ENCODE measurements at regions not wholly inside any gene's neighbourhood (a gene's known extent, or its start where the extent isn't known, plus 50 kb on each side); places are given as distances from the start of the nearest gene placed in this dataset.
"Not testable (repeated sequence)": the region's sequence is repeated elsewhere in the genome, so short reads cannot be mapped to it uniquely, and the experiment has no call there.

GRCh38 chr1:181170194-181170593, 81.7 kb downstream of the IER5 start:
- no peak for DNase-seq (ENCODE audit: low read depth)

- DNase-seq (ENCODE audit: low read depth), result no peak
These were observed 83.6 kb downstream of the IER5 start for GRCh38 chr1:181172082-181172481.

GRCh38 chr1:181173761-181174447, 85.4 kb downstream of the IER5 start:
- peak; percentile 34 for DNase-seq (ENCODE audit: low read depth)

GRCh38 chr1:181174861-181175260, 86.4 kb downstream of the IER5 start:
- DNase-seq (ENCODE audit: low read depth), result no peak

- no peak for DNase-seq (ENCODE audit: low read depth)
These were observed 86.9 kb downstream of the IER5 start for GRCh38 chr1:181175356-181175910.

GRCh38 chr1:181175955-181176354, 87.5 kb downstream of the IER5 start:
- DNase-seq (ENCODE audit: low read depth), result no peak

GRCh38 chr1:181178241-181178879, 89.9 kb downstream of the IER5 start:
- DNase-seq (ENCODE audit: low read depth), result no peak

GRCh38 chr1:181179279-181179986, 90.9 kb downstream of the IER5 start:
- DNase-seq (ENCODE audit: low read depth), result no peak

GRCh38 chr1:181179987-181180365, 91.5 kb downstream of the IER5 start:
- no peak for DNase-seq (ENCODE audit: low read depth)

GRCh38 chr1:181180407-181181031, 92.0 kb downstream of the IER5 start:
- DNase-seq (ENCODE audit: low read depth), result no peak

- no peak for DNase-seq (ENCODE audit: low read depth)
These were observed 93.5 kb downstream of the IER5 start for GRCh38 chr1:181181792-181182585.

GRCh38 chr1:181184621-181185020, 96.1 kb downstream of the IER5 start:
- DNase-seq (ENCODE audit: low read depth), result no peak

GRCh38 chr1:181185461-181185860, 97.0 kb downstream of the IER5 start:
- no peak for DNase-seq (ENCODE audit: low read depth)

- not testable (repeated sequence) for DNase-seq (ENCODE audit: low read depth)
These were observed 97.6 kb downstream of the IER5 start for GRCh38 chr1:181186133-181186532.

- DNase-seq (ENCODE audit: low read depth), result no peak
These were observed 99.0 kb downstream of the IER5 start for GRCh38 chr1:181187337-181188126.

GRCh38 chr1:181189245-181189644, 100.7 kb downstream of the IER5 start:
- DNase-seq (ENCODE audit: low read depth), result no peak

- peak; percentile 32 for DNase-seq (ENCODE audit: low read depth)
These were observed 101.3 kb downstream of the IER5 start for GRCh38 chr1:181189691-181190363.

GRCh38 chr1:181190364-181191035, 102.0 kb downstream of the IER5 start:
- DNase-seq (ENCODE audit: low read depth), result no peak

- no peak for DNase-seq (ENCODE audit: low read depth)
These were observed 103.1 kb downstream of the IER5 start for GRCh38 chr1:181191494-181192040.
